ENCODE measurements at regions not wholly inside any gene's neighbourhood (a gene's known extent, or its start where the extent isn't known, plus 50 kb on each side); places are given as distances from the start of the nearest gene placed in this dataset.

DNA sequence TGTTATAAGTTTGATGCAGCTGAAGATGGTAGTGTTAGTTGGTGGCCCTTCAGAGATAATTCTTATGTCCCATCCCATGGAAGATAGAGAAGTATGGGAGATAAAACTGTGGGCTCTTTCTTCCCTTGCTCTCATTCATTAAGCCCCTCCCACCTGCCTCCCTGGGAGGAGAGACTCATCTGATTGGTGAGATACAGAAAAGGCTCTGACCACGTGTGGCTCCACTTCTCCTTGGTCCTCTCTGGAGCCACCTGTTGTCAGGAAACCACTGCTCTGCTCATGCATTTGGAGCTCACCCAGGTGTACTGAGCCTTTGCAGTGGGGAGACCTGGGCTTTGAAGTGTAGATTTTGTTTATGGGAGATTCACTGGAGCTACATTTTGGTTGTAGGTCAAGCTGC is 293.2 kb upstream of the RASGRP1 start:
- Histone ChIP-seq H3K4me1 (ENCODE audit: insufficient read depth) (peaks cover 17% of the 10 kb centered on the region), H3K27ac (no peak overlapping the region), H2AFZ (no peak overlapping the region), H3K4me2 (ENCODE audit: unreplicated experiment) (no peak overlapping the region), H3K36me3 (ENCODE audit: low read depth) (no peaks in the 10 kb centered on the region), H3K9me3 (ENCODE audit: low read depth) (no peaks in the 10 kb centered on the region), H3K27me3 (replicated peaks; ENCODE audit: insufficient read depth) (no peaks in the 10 kb centered on the region), H3K9ac (no peak overlapping the region), H3K9me2 (ENCODE audit: insufficient read depth) (no peaks in the 10 kb centered on the region), H3K4me3 (no peak overlapping the region), H4K20me1 (ENCODE audit: insufficient read depth) (no peaks in the 10 kb centered on the region), H3K79me2 (ENCODE audit: insufficient read depth) (no peaks in the 10 kb centered on the region), H3F3A (ENCODE audit: insufficient read depth) (peaks cover 25% of the 10 kb centered on the region)
- in situ Hi-C loops (cut with MboI) = no loop called here
- TF ChIP-seq EZH2phosphoT487 (IDR thresholded peaks at IDR 0.05; ENCODE audit: insufficient read depth, low read depth) = no peak
- TF ChIP-seq EZH2 (IDR thresholded peaks at IDR 0.05; ENCODE audit: insufficient read depth, poor library complexity, severe bottlenecking) = no peak
- 86 to 96% methylated on average over 1 of the region's 1 CpG for WGBS, 2 experiments (ENCODE audit: low coverage in 1 of 2, low lambda C conversion rate in 2 of 2, missing lambda C conversion rate in 2 of 2)
- DNase-seq = no peak

DNA sequence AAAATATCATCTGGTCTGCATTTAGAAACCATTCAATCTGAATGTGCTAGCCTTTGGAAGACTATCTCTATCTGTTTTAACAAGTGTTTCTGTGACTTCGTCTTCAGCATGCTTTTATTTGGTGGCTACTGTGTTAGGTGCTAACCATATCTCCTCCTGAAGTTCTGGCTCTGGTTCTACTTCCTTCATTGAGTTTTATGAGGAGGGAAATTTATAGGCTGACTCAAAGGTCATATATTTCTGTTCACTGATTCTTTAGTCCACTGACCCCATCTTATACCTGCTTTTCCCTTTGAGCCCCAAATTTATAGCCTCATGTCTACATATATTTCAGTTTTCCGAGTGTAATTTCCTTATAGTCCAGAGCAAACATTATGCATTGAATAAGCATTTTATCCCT is 295.0 kb upstream of the RASGRP1 start:
- no peak for TF ChIP-seq EZH2 (IDR thresholded peaks at IDR 0.05; ENCODE audit: insufficient read depth, poor library complexity, severe bottlenecking)
- TF ChIP-seq EZH2phosphoT487 (IDR thresholded peaks at IDR 0.05; ENCODE audit: insufficient read depth, low read depth) = no peak
- Histone ChIP-seq H3F3A (ENCODE audit: insufficient read depth) (peaks cover 30% of the 10 kb centered on the region), H4K20me1 (ENCODE audit: insufficient read depth) (no peaks in the 10 kb centered on the region), H3K9ac (no peak overlapping the region), H3K9me2 (ENCODE audit: insufficient read depth) (no peaks in the 10 kb centered on the region), H3K4me2 (ENCODE audit: unreplicated experiment) (no peak overlapping the region), H3K4me3 (no peak overlapping the region), H3K27ac (no peak overlapping the region), H3K27me3 (replicated peaks; ENCODE audit: insufficient read depth) (no peaks in the 10 kb centered on the region), H2AFZ (no peak overlapping the region), H3K79me2 (ENCODE audit: insufficient read depth) (no peaks in the 10 kb centered on the region), H3K36me3 (ENCODE audit: low read depth) (no peaks in the 10 kb centered on the region), H3K9me3 (ENCODE audit: low read depth) (no peaks in the 10 kb centered on the region), H3K4me1 (ENCODE audit: insufficient read depth) (peaks cover 11% of the 10 kb centered on the region)
- no peak for DNase-seq
- WGBS, 2 experiments (ENCODE audit: low coverage in 1 of 2, low lambda C conversion rate in 2 of 2, missing lambda C conversion rate in 2 of 2) = 93 to 100% methylated on average over 2 of the region's 2 CpGs
- in situ Hi-C loops (cut with MboI) = no loop called here

DNA sequence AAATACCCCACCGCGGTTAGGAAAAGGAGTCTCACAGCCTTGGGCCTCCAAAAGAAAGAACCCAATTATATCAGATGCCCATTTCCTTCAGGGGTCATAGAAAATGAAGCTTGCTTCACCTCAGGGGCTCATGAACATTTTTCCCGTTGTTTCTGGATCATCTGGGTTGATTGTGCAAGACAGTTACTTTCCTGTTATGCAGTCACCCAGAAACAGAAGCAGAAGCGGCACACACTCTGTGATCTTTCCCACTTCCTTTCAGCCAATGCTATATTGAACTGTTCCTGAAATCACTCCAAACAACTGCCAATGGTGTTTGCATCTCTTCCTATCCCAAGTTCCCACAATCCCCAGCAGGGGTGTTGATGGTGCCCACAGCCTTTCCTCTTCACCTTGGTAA is 295.6 kb upstream of the RASGRP1 start:
- H3K9me2 ChIP-seq (ENCODE audit: insufficient read depth) = no peaks in the 10 kb centered on the region
- H3K27me3 ChIP-seq (replicated peaks; ENCODE audit: insufficient read depth) = no peaks in the 10 kb centered on the region
- no peak for DNase-seq
- no peak overlapping the region for H3K9ac ChIP-seq
- H3K27ac ChIP-seq = no peak overlapping the region
- H4K20me1 ChIP-seq (ENCODE audit: insufficient read depth) = no peaks in the 10 kb centered on the region
- in situ Hi-C loops (cut with MboI) = no loop called here
- 90 to 96% methylated on average over 4 of the region's 4 CpGs for WGBS, 2 experiments (ENCODE audit: low coverage in 1 of 2, low lambda C conversion rate in 2 of 2, missing lambda C conversion rate in 2 of 2)
- H3K4me3 ChIP-seq = no peak overlapping the region
- no peaks in the 10 kb centered on the region for H3K9me3 ChIP-seq (ENCODE audit: low read depth)
- peaks cover 12% of the 10 kb centered on the region for H3K4me1 ChIP-seq (ENCODE audit: insufficient read depth)
- H2AFZ ChIP-seq = no peak overlapping the region
- H3K4me2 ChIP-seq (ENCODE audit: unreplicated experiment) = no peak overlapping the region
- no peaks in the 10 kb centered on the region for H3K79me2 ChIP-seq (ENCODE audit: insufficient read depth)
- no peaks in the 10 kb centered on the region for H3K36me3 ChIP-seq (ENCODE audit: low read depth)
- TF ChIP-seq EZH2phosphoT487 (IDR thresholded peaks at IDR 0.05; ENCODE audit: insufficient read depth, low read depth) (no peak), EZH2 (IDR thresholded peaks at IDR 0.05; ENCODE audit: insufficient read depth, poor library complexity, severe bottlenecking) (no peak)
- peaks cover 37% of the 10 kb centered on the region for H3F3A ChIP-seq (ENCODE audit: insufficient read depth)

DNA sequence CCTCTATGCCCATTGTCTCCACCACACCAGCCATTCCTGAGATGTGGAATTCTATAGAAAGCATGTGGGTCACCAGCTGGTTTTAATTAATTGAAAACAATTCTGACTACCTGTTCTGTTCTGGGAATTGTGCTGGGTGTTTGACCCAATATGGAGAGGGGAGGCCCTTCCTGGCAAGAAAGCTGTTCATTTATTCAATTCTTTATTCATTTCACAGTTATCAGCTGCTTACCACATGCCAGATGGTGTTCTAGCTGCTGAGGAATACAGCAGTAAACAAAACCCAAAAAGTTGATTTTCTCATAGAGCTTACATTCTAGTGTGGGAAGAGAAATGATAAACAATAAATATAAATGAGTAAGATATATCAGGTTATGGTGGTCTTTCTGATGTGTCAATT is 296.1 kb upstream of the RASGRP1 start:
- no peak overlapping the region for H3K4me2 ChIP-seq (ENCODE audit: unreplicated experiment)
- DNase-seq = no peak

DNA sequence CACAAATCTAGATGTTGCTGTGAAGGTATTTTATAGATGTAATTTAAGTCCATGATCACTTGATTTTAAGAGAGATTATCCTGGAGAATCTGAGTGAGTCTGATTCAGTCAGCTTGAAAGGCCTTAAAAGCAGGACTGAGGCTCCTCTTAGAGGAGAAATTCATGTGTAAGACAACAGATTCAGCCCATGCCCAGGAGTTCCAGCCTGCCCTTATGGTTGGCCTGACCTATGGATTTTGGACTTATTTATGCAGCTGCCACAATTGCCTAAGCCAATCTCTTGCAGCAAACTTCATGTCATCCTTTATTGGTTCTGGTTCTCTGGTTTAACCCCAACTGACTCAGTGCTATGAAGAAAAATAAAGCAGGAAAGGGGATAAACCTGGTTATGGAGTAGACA is 296.5 kb upstream of the RASGRP1 start:
- Histone ChIP-seq H3K79me2 (ENCODE audit: insufficient read depth) (no peaks in the 10 kb centered on the region), H3F3A (ENCODE audit: insufficient read depth) (peaks cover 45% of the 10 kb centered on the region), H3K4me3 (no peak overlapping the region), H3K4me2 (ENCODE audit: unreplicated experiment) (no peak overlapping the region), H3K4me1 (ENCODE audit: insufficient read depth) (peaks cover 20% of the 10 kb centered on the region), H4K20me1 (ENCODE audit: insufficient read depth) (no peaks in the 10 kb centered on the region), H3K9ac (no peak overlapping the region), H3K27ac (no peak overlapping the region), H3K9me3 (ENCODE audit: low read depth) (no peaks in the 10 kb centered on the region), H2AFZ (peak overlapping the region; percentile 39; the same call in 1 of the 2 replicates), H3K27me3 (replicated peaks; ENCODE audit: insufficient read depth) (no peaks in the 10 kb centered on the region), H3K9me2 (ENCODE audit: insufficient read depth) (no peaks in the 10 kb centered on the region), H3K36me3 (ENCODE audit: low read depth) (no peaks in the 10 kb centered on the region)
- in situ Hi-C loops (cut with MboI) = no loop called here
- DNase-seq = no peak
- TF ChIP-seq EZH2phosphoT487 (IDR thresholded peaks at IDR 0.05; ENCODE audit: insufficient read depth, low read depth) = no peak

More for the DNA sequence above, 296.1 kb upstream of the RASGRP1 start:
- Histone ChIP-seq H2AFZ (0 out of 2 replicates have a peak overlapping the region, but pooled peaks have one; percentile 39), H3K9me2 (ENCODE audit: insufficient read depth) (no peaks in the 10 kb centered on the region), H3K27ac (no peak overlapping the region), H3K4me3 (no peak overlapping the region), H4K20me1 (ENCODE audit: insufficient read depth) (no peaks in the 10 kb centered on the region), H3K79me2 (ENCODE audit: insufficient read depth) (no peaks in the 10 kb centered on the region), H3K9ac (no peak overlapping the region), H3K4me1 (ENCODE audit: insufficient read depth) (peaks cover 16% of the 10 kb centered on the region), H3K27me3 (replicated peaks; ENCODE audit: insufficient read depth) (no peaks in the 10 kb centered on the region), H3K9me3 (ENCODE audit: low read depth) (no peaks in the 10 kb centered on the region), H3K36me3 (ENCODE audit: low read depth) (no peaks in the 10 kb centered on the region), H3F3A (ENCODE audit: insufficient read depth) (peaks cover 41% of the 10 kb centered on the region)
- TF ChIP-seq EZH2 (IDR thresholded peaks at IDR 0.05; ENCODE audit: insufficient read depth, poor library complexity, severe bottlenecking) (no peak), EZH2phosphoT487 (IDR thresholded peaks at IDR 0.05; ENCODE audit: insufficient read depth, low read depth) (no peak)
- in situ Hi-C loops (cut with MboI) = no loop called here
